ENCODE measurements at regions not wholly inside any gene's neighbourhood (a gene's known extent, or its start where the extent isn't known, plus 50 kb on each side); places are given as distances from the start of the nearest gene placed in this dataset.

DNA sequence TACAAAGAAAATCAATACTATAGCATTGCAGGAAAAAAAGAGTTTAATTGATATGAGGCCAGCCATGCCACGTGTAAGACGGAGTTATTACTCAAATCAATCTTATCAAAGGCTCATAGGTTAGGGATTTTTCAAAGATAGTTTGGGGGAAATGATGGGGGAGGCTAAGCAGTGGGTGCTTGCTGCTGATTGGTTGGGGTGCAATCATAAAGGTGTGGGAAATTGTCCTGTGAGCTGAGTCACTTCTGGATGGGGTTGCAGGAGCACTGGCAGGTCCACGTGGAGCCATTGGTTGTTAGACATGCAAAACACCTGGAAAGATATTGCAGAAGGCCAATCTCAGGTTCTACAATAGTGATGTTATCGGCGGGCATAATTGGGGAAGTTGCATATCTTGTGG, 319.2 kb upstream of the COBL start:
- H3K27me3 Mint-ChIP-seq, result no peaks in the 10 kb centered on the region

DNA sequence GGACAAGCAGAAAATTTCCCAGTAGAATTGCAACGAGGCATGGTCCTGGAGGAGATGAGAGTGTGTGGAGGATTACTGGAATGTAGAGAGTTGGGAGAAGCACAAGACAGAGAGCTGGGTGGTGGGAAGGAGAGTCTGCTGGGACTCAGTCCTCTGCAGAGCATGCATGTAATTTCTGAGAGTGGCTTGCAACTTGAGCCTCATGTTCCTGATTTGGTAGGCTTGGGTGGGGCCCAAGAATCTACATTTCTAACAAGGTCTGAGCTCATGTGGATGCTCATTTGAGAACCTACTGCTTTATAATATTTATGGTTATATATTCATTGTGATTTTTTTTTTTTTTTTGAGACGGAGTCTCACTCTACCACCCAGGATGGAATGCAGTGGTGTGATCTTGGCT, 317.9 kb upstream of the COBL start:
- DNase-seq (no peak), ATAC-seq (no peak)
- H3K27ac Mint-ChIP-seq, result no peak overlapping the region
- no peaks in the 10 kb centered on the region for H3K9me3 Mint-ChIP-seq
- H3K36me3 Mint-ChIP-seq (ENCODE audit: low read depth), result no peaks in the 10 kb centered on the region
- no peaks in the 10 kb centered on the region for H3K4me1 Mint-ChIP-seq
- no peak overlapping the region for H3K4me3 Mint-ChIP-seq
- no peaks in the 10 kb centered on the region for H3K27me3 Mint-ChIP-seq

More for the DNA sequence above, 319.2 kb upstream of the COBL start:
- Mint-ChIP-seq H3K4me1 (no peaks in the 10 kb centered on the region), H3K4me3 (no peak overlapping the region), H3K9me3 (no peaks in the 10 kb centered on the region), H3K27ac (no peak overlapping the region), H3K36me3 (ENCODE audit: low read depth) (no peaks in the 10 kb centered on the region)
- ATAC-seq (no peak), DNase-seq (no peak)

DNA sequence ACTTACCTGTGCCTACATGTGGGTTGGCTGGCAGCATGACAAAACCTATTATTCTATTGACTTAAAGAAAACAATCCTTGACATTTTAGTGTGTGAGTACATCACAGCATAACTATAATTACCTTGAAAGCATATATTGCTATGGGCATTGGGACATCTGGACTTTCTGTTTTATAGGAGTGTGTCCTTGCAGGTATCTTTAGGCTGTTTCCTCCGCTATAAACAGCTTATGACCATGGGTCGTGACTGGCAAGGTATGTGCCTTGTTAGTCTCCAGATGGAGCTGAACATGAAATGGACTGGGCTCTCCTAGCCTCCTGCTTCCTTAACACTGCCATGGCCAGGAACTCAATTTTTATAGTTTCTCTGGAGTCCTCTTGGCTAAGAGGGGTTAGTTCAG, 317.4 kb upstream of the COBL start:
- Mint-ChIP-seq H3K36me3 (ENCODE audit: low read depth) (no peaks in the 10 kb centered on the region), H3K4me1 (no peaks in the 10 kb centered on the region), H3K27ac (no peak overlapping the region), H3K27me3 (no peaks in the 10 kb centered on the region), H3K9me3 (no peaks in the 10 kb centered on the region), H3K4me3 (no peak overlapping the region)
- no peak for ATAC-seq
- DNase-seq, result no peak

DNA sequence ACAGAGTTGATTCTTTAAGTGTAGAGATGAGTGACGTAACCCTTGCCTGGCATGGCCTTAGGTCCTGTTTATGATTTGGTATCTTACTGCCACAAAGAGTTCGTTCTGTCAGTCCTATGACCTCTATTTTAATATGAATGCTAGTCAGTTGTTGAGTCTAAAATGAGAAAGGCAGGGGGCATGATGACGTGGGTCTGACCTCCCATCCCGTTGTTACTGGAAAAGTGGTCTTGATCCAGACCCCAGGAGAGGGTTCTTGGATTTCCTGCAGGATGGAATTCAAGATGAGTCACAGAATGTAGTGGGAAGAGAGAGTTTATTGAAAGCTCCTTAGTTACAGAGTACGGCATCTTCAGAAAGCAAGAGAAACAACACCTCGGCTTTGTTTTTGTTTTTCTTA, 317.0 kb upstream of the COBL start:
- no peaks in the 10 kb centered on the region for H3K4me1 Mint-ChIP-seq
- no peaks in the 10 kb centered on the region for H3K9me3 Mint-ChIP-seq
- ATAC-seq (no peak), DNase-seq (no peak)
- no peaks in the 10 kb centered on the region for H3K27me3 Mint-ChIP-seq
- H3K4me3 Mint-ChIP-seq, result no peak overlapping the region
- no peak overlapping the region for H3K27ac Mint-ChIP-seq
- H3K36me3 Mint-ChIP-seq (ENCODE audit: low read depth), result no peaks in the 10 kb centered on the region

DNA sequence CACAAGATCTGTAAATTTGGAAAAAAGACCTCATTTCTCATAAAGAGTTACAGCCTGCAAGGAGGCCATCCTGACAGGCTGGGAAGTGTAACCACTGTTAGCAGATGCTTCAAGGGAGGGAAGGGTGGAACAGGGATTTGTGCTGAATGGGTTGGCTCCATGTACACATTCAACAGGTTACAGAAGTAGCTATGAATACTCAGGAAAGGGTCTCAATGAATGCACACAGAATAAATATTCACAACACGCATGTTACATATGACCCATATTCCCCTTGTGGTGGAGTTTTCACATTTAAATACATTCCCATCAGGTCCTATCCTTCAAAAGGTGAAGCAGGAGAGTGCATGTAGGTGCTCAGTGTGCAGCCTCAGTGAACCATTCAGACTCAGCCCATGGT, 316.4 kb upstream of the COBL start:
- DNase-seq, result no peak
- no peak overlapping the region for H3K27ac Mint-ChIP-seq
- H3K4me1 Mint-ChIP-seq, result no peaks in the 10 kb centered on the region
- H3K9me3 Mint-ChIP-seq, result no peaks in the 10 kb centered on the region
- no peak overlapping the region for H3K4me3 Mint-ChIP-seq
- no peak for ATAC-seq
- H3K27me3 Mint-ChIP-seq, result no peaks in the 10 kb centered on the region
- H3K36me3 Mint-ChIP-seq (ENCODE audit: low read depth), result no peaks in the 10 kb centered on the region

DNA sequence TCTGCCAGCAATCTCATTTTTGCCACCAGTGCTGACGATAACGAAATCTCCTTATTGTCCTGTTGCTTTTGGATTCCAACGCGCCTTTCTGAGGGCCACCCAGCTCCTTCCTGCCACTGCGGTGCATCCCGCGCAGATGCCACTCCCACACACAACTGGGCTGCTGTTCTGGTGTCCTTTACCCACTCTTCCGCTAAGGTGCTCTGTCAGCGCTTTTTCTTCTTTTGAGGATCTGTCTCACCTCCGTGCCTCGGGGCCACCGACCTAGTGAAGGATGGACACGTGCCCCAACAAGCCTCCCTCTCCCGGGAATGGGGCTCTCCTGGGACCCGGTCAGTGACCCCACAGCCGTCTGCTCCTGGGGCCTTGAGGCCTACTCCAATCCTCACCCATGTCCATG, 314.3 kb upstream of the COBL start:
- no peaks in the 10 kb centered on the region for H3K4me1 Mint-ChIP-seq
- peaks cover 4% of the 10 kb centered on the region for H3K9me3 Mint-ChIP-seq
- H3K27me3 Mint-ChIP-seq, result no peaks in the 10 kb centered on the region
- ATAC-seq (no peak), DNase-seq (no peak)
- H3K36me3 Mint-ChIP-seq (ENCODE audit: low read depth), result no peaks in the 10 kb centered on the region
- H3K4me3 Mint-ChIP-seq, result no peak overlapping the region
- H3K27ac Mint-ChIP-seq, result no peak overlapping the region

DNA sequence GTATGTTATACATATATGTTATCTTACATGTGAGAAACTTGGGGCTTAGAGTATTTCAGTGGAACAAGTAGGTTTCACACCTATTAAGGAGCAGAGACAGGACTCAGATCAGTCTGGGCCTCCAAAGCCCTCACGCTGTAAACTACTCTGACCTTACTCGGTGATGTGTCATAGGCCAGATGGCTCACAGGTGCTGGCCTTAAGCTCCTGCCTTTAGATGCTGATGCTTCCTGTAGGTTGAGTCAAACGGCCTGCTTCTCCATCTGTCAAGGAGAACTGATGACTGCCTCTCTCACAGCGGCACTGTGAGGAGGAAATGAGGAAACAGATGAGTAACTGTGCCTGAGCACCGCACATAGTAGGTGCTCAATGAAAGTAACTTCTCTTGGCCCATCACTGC, 312.6 kb upstream of the COBL start:
- Mint-ChIP-seq H3K4me1 (no peaks in the 10 kb centered on the region), H3K36me3 (ENCODE audit: low read depth) (no peaks in the 10 kb centered on the region), H3K4me3 (no peak overlapping the region), H3K27me3 (no peaks in the 10 kb centered on the region), H3K9me3 (peaks cover 4% of the 10 kb centered on the region), H3K27ac (no peak overlapping the region)
- ATAC-seq, result peak; percentile 20
- no peak for DNase-seq

DNA sequence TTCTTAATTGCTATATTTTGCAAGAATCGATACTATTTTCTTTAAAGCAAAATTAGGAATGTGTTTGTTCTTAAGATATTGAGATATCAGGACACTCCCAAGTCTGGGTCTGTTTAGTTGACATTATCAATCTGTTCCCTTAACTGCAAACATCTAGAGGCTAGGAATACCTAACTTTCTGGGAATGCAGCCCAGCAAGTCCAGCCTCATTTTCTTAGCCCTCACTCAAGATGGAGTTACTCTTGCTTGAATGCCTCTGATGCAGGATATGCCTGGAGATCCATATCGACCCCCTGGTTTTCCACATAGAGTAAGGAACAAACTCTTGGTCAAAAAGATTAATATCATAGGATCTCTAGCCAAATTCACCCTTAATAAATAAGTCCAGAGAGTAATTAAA, 305.3 kb upstream of the COBL start:
- Mint-ChIP-seq H3K27ac (no peak overlapping the region), H3K27me3 (no peaks in the 10 kb centered on the region), H3K4me3 (no peak overlapping the region), H3K4me1 (no peaks in the 10 kb centered on the region), H3K36me3 (ENCODE audit: low read depth) (no peaks in the 10 kb centered on the region), H3K9me3 (peaks cover 21% of the 10 kb centered on the region)
- DNase-seq, result no peak
- ATAC-seq, result no peak

DNA sequence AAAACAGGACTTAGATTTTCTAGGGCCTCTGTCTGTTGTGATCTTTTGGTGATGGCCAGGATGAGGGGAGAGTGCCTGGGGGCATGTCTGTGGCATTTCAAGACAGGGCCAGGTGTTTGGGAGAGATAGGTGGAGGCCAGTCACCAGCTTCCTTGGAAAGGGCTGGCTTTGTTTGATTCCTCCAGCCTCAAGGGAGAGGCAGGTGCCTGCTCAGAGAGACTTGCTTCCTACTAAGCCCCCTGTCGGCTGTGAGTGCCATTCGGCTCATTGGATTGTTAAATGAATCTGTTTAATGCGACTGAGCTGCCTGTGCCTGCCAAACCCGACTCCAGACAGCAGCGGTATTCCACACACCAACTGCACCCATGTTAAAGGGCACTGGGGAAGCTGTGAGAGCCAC, 304.1 kb upstream of the COBL start:
- Mint-ChIP-seq H3K27me3 (no peaks in the 10 kb centered on the region), H3K27ac (no peak overlapping the region), H3K36me3 (ENCODE audit: low read depth) (no peaks in the 10 kb centered on the region), H3K4me1 (no peaks in the 10 kb centered on the region), H3K9me3 (peaks cover 17% of the 10 kb centered on the region), H3K4me3 (no peak overlapping the region)
- no peak for ATAC-seq
- DNase-seq, result no peak

DNA sequence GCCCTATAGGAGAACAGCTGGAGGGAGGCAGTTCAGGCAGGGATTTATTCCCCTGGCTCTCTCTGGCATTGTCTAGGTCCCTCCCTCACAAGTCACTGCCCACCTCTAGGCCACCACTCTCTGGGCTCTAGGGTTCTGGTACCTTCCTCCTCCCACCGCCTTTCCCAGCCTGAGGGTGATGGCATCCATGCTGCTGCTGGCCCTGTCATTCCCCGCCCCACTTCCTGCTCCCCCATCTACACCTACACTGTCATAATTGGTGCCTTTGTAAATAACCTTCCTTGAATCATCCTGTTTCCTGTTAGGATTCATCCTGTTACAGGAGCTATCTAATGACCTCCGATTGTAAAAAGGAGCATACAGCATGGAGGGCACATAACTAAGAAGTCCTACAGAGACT, 303.3 kb upstream of the COBL start:
- DNase-seq, result no peak
- H3K4me1 Mint-ChIP-seq, result no peaks in the 10 kb centered on the region
- H3K27ac Mint-ChIP-seq, result no peak overlapping the region

DNA sequence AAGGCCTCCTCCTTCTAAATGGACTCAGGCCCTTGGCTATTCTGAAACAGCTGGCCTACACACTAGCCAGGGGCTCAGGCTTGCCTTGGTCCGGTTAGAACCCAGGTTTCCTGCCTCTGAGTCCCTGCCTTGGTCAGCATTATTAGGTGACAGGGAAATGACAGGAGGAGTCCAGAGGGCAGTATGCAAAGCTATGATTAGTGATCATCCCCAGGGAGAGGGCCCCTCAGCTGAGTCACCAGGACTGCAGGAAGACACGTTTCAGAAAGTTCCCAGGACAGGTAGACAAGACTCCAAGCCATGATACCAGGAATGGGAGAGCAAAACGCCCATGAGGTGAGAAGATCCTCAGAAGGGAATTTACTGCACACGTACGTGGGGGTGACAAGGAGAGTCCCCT, 301.1 kb upstream of the COBL start:
- no peaks in the 10 kb centered on the region for H3K36me3 Mint-ChIP-seq (ENCODE audit: low read depth)
- no peaks in the 10 kb centered on the region for H3K4me1 Mint-ChIP-seq
- H3K4me3 Mint-ChIP-seq, result no peak overlapping the region
- no peak overlapping the region for H3K27ac Mint-ChIP-seq
- H3K9me3 Mint-ChIP-seq, result peaks cover 5% of the 10 kb centered on the region
- DNase-seq (no peak), ATAC-seq (no peak)
- no peaks in the 10 kb centered on the region for H3K27me3 Mint-ChIP-seq

More for the DNA sequence above, 303.3 kb upstream of the COBL start:
- Mint-ChIP-seq H3K9me3 (peaks cover 17% of the 10 kb centered on the region), H3K27me3 (no peaks in the 10 kb centered on the region), H3K4me3 (no peak overlapping the region), H3K36me3 (ENCODE audit: low read depth) (no peaks in the 10 kb centered on the region)
- no peak for ATAC-seq

DNA sequence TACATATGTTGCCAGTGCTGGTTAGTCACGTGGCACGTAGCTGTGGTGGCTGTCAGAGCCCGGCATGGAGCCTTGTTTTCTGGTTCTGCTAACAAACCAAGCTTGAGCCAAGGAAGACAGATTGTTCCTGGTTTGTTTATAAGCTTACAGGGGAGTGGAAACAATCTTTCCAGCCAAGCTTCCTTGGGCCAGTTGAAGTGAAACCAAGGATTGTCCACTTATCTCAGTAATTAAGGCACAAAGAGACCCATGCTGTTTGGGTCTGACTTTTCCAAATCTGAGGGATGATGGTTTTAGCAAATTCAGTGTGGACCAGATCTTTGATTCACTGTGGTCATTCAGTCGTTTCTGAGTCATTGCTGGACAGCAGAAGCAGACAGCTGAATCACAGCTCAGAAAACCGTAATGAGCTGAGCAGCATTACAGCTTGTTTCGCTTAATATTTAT, 297.3 kb upstream of the COBL start:
- DNase-seq (no peak), ATAC-seq (no peak)
- Mint-ChIP-seq H3K27me3 (no peaks in the 10 kb centered on the region), H3K9me3 (peaks cover 4% of the 10 kb centered on the region), H3K4me3 (no peak overlapping the region), H3K4me1 (no peaks in the 10 kb centered on the region), H3K27ac (no peak overlapping the region), H3K36me3 (ENCODE audit: low read depth) (no peaks in the 10 kb centered on the region)

DNA sequence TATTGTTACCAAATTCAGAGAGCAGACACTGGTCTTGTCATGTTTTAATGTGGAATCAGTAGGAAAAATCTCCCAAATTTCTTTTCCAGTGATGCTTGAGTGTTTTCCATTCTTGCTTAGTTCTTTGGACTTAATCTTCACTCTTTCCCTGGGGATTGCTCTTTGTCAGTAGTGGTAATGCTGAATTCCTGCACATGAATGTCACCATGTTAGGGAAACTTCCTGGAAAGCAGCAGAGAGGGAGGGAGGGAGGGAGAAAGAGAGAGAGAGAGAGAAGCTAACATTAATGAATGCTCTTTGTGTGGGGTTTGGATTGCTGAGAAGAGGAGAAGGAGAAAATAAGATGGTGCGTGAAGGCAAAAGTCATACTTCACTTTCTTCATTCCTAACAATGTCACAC, 295.3 kb upstream of the COBL start:
- no peak for DNase-seq
- Mint-ChIP-seq H3K27ac (no peak overlapping the region), H3K4me1 (no peaks in the 10 kb centered on the region), H3K27me3 (no peaks in the 10 kb centered on the region), H3K9me3 (no peaks in the 10 kb centered on the region), H3K36me3 (ENCODE audit: low read depth) (no peaks in the 10 kb centered on the region), H3K4me3 (no peak overlapping the region)
- ATAC-seq, result no peak

DNA sequence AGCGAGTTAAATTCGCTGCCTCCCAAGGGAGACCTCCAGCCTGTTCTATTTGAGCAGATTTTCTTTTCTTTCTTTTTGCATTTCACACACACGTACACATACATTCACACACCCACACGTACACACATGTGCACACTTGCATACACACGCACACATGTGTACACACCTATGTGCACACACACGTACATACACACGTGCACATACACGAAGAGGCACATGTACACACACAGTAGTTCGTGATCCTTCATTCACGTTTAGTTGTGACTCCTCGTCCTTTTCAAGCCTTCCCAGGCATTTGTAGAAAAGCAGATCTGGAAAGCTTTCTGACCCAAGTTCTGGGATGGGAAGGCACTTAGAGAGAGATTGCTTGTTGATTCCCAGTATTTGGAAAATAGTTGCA, 290.8 kb upstream of the COBL start:
- Mint-ChIP-seq H3K9me3 (no peaks in the 10 kb centered on the region), H3K27me3 (no peaks in the 10 kb centered on the region), H3K4me3 (no peak overlapping the region), H3K36me3 (ENCODE audit: low read depth) (no peaks in the 10 kb centered on the region), H3K27ac (no peak overlapping the region), H3K4me1 (no peaks in the 10 kb centered on the region)
- DNase-seq (no peak), ATAC-seq (no peak)

DNA sequence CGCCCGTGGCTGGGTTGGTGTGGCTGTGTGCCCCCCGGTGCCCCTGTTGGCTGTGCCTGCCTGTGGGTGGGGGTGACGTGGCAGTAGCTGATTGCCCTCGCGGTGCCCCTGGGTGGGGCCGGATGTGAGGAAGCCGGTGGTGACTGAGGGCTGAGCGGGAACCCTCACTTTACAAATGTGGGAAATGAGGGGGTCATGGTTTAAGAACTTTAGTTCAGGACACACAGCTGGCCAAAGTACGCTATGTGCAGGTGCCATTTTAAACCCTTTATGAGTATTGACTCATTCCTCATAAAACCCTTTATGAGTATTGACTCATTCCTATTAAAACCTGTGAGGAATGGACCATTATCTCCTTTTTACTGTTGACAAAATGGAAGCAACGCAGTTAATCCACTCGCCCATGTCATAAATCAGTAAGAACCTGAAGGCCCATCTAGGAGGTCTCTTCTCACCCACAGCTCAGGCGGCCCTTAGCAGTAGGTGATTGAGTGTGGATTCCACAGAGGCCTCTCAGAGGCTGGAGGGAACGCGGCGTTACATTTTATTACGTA, 290.1 kb upstream of the COBL start:
- ATAC-seq (no peak), DNase-seq (no peak)
- Mint-ChIP-seq H3K4me1 (no peaks in the 10 kb centered on the region), H3K9me3 (no peaks in the 10 kb centered on the region), H3K36me3 (ENCODE audit: low read depth) (no peaks in the 10 kb centered on the region), H3K27ac (no peak overlapping the region), H3K4me3 (no peak overlapping the region), H3K27me3 (no peaks in the 10 kb centered on the region)

DNA sequence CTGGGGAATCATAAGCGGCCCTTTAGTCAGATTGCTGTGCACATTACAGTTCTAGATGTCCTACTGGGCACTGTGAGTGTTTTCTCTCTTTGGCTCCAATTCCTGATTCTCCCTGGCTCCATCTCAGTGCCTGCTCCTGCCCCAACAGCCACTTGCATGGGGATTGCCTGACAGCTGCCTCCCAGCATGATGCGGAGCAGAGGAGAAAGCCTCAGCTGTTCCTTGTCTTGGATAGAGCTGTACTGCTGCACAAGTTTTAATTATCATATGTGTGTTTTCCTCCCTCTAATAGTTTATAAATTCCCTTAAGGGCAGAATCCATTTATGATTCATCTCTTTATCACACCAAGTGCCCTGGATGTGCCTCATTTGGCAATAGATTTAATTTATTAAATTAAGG, 285.8 kb upstream of the COBL start:
- Mint-ChIP-seq H3K4me1 (no peaks in the 10 kb centered on the region), H3K4me3 (no peak overlapping the region), H3K27ac (no peak overlapping the region), H3K36me3 (ENCODE audit: low read depth) (no peaks in the 10 kb centered on the region), H3K27me3 (no peaks in the 10 kb centered on the region), H3K9me3 (peaks cover 4% of the 10 kb centered on the region)
- ATAC-seq, result no peak
- no peak for DNase-seq
